Peyer's patch (tissue), 4 donors: ENCODE measurements at regions not wholly inside any gene's neighbourhood (a gene's known extent, or its start where the extent isn't known, plus 50 kb on each side); places are given as distances from the start of the nearest gene placed in this dataset.

Source experiments
- POLR2A ChIP-seq, 2 donors: fragments of 450-650 bp; IDR thresholded peaks; one replicate each; pipeline ENCODE4 v1.5.1; 2017; ENCODE audit warnings: antibody characterized with exemption in 2 of 2, mild to moderate bottlenecking in 2 of 2, moderate library complexity in 2 of 2
- TF ChIP-seq, protein P1 (sequence below), 6 experiments: fragments of 450-650 bp in 4 of 6; fragments of 200-600 bp in 2 of 6; sonication (generic) in 1 of 6; IDR thresholded peaks; one replicate each; pipeline ENCODE4 v1.5.1; 2017 to 2019; ENCODE audit warnings: antibody characterized with exemption in 6 of 6, mild to moderate bottlenecking in 3 of 6, moderate library complexity in 1 of 6

DNA sequence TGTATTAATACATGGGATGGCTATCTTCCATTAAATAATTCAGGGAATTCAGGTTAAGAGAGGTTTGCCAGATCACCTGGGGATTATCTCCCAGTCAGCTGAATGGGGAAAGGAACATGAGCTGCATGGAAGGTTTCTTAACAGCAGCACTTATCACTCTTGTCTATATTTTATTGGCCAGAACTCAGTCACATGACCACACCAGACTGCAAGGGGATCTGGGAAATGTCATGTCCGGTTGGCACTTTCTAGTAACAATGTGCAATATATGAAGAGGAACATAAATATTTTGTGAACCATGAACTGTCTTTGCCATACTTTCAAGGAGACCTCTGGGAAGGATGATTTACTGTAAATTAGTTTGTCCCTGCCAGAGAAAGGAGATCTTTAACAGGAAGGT is 599.1 kb downstream of the SLC4A3 start:
- no peak for TF ChIP-seq POLR2A (IDR thresholded peaks at IDR 0.05)
- TF ChIP-seq, protein P1, sequence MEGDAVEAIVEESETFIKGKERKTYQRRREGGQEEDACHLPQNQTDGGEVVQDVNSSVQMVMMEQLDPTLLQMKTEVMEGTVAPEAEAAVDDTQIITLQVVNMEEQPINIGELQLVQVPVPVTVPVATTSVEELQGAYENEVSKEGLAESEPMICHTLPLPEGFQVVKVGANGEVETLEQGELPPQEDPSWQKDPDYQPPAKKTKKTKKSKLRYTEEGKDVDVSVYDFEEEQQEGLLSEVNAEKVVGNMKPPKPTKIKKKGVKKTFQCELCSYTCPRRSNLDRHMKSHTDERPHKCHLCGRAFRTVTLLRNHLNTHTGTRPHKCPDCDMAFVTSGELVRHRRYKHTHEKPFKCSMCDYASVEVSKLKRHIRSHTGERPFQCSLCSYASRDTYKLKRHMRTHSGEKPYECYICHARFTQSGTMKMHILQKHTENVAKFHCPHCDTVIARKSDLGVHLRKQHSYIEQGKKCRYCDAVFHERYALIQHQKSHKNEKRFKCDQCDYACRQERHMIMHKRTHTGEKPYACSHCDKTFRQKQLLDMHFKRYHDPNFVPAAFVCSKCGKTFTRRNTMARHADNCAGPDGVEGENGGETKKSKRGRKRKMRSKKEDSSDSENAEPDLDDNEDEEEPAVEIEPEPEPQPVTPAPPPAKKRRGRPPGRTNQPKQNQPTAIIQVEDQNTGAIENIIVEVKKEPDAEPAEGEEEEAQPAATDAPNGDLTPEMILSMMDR (IDR thresholded peaks at IDR 0.05): no peak
